ENCODE measurements at regions not wholly inside any gene's neighbourhood (a gene's known extent, or its start where the extent isn't known, plus 50 kb on each side); places are given as distances from the start of the nearest gene placed in this dataset.

- TF ChIP-seq PKNOX1 (IDR thresholded peaks at IDR 0.05) = no peak
- no peak for TF ChIP-seq USF1 (CRISPR knock-in tag; IDR thresholded peaks at IDR 0.05)
- no peak for TF ChIP-seq CTBP1 (IDR thresholded peaks at IDR 0.05; ENCODE audit: borderline replicate concordance)
- TF ChIP-seq ZNF79 (CRISPR knock-in tag; IDR thresholded peaks at IDR 0.05; ENCODE audit: low read depth) = no peak
- TF ChIP-seq ZNF778 (CRISPR knock-in tag; IDR thresholded peaks at IDR 0.05) = no peak
- TF ChIP-seq ZNF445 (CRISPR knock-in tag; IDR thresholded peaks at IDR 0.05; ENCODE audit: low read depth) = no peak
- TF ChIP-seq NONO (IDR thresholded peaks at IDR 0.05; ENCODE audit: low read depth in 2 of 2, low read length in 1 of 2) = no peak
- no peak for TF ChIP-seq NEUROD1 (IDR thresholded peaks at IDR 0.05; ENCODE audit: borderline replicate concordance, low read depth, low read length, partially characterized antibody)
- no peak for TF ChIP-seq EZH2 (IDR thresholded peaks at IDR 0.05; ENCODE audit: borderline replicate concordance, low read depth, low read length)
Measured at GRCh38 chr9:79817438-79818004, 245.8 kb downstream of the TLE4 start (continued).

- no peak for ATAC-seq
- H3K4me2 ChIP-seq (ENCODE audit: insufficient read depth, low read length) = no peak overlapping the region
- CTCF ChIA-PET (ENCODE audit: low intra/inter-chr PET ratio) = no interaction called here
- H3K79me2 ChIP-seq (ENCODE audit: control insufficient read depth, insufficient read depth, low read length) = no peaks in the 10 kb centered on the region
- H3K4me1 ChIP-seq (replicated peaks in 1 of 2; ENCODE audit: control insufficient read depth in 2 of 2, insufficient read depth in 2 of 2, low read length in 2 of 2) = no peaks in the 10 kb centered on the region
- H3K9me3 ChIP-seq (replicated peaks; ENCODE audit: control insufficient read depth, insufficient read depth, low read depth, low read length) = no peaks in the 10 kb centered on the region
- H4K20me1 ChIP-seq (replicated peaks; ENCODE audit: control insufficient read depth, insufficient read depth, low read length) = no peaks in the 10 kb centered on the region
- no peak overlapping the region for H2AFZ ChIP-seq (ENCODE audit: low read depth, low read length)
- H3K4me3 ChIP-seq = no peak overlapping the region
- no peaks in the 10 kb centered on the region for H3K27me3 ChIP-seq (ENCODE audit: control insufficient read depth in 2 of 2, insufficient read depth in 2 of 2, low read length in 2 of 2)
- 0% methylated on average over 1 of the region's 1 CpG for WGBS (ENCODE audit: insufficient coverage, low coverage, missing lambda C conversion rate)
- no peak overlapping the region for H3K9ac ChIP-seq (ENCODE audit: insufficient read depth in 1 of 2, low read depth in 2 of 2, low read length in 2 of 2)
- in situ Hi-C loops (cut with MboI) = no loop called here
- no peaks in the 10 kb centered on the region for H3K36me3 ChIP-seq (ENCODE audit: control insufficient read depth, insufficient read depth, low read length)
- POLR2A ChIA-PET = no interaction called here
- FAIRE-seq = no peak
- BruUV-seq (replicated peaks) = no TSS peak
- H3K27ac ChIP-seq (ENCODE audit: extremely low read depth, low read depth, low read length) = no peak overlapping the region
- H3K9me1 ChIP-seq (ENCODE audit: control insufficient read depth, insufficient read depth, low read length) = no peaks in the 10 kb centered on the region
- intact Hi-C loops (cut with micrococcal nuclease) = no loop called here
- no peak for DNase-seq (ENCODE audit: extremely low read depth in 1 of 4, low spot score in 3 of 4)
- no peak for TF ChIP-seq ZNF717 (CRISPR knock-in tag; IDR thresholded peaks at IDR 0.05)
- TF ChIP-seq ZNF280A (IDR thresholded peaks at IDR 0.05; ENCODE audit: low read depth, partially characterized antibody) = no peak
- TF ChIP-seq ZBTB43 (CRISPR knock-in tag; IDR thresholded peaks at IDR 0.05) = no peak
- no peak for TF ChIP-seq ZNF444 (CRISPR knock-in tag; IDR thresholded peaks at IDR 0.05)
- TF ChIP-seq ZEB2 (IDR thresholded peaks at IDR 0.05) = no peak
- no peak for TF ChIP-seq HINFP (tag; conservative IDR thresholded peaks at IDR 0.05; ENCODE audit: low read depth)
Measured at GRCh38 chr9:79813258-79813638, 241.5 kb downstream of the TLE4 start.
